LNCaP clone FGC (cell line): ENCODE measurements at regions not wholly inside any gene's neighbourhood (a gene's known extent, or its start where the extent isn't known, plus 50 kb on each side); places are given as distances from the start of the nearest gene placed in this dataset.
"Not testable (repeated sequence)": the region's sequence is repeated elsewhere in the genome, so short reads cannot be mapped to it uniquely, and the experiment has no call there.

Experiments
- DNase-seq: peaks from one replicate; pipeline ENCODE4 v3.0.0-alpha.2; 2011; ENCODE audit warnings: low read depth
- H3K4me3 ChIP-seq: 2 replicates; pipeline ENCODE4 v1.5.1; 2011; ENCODE audit warnings: mild to moderate bottlenecking, low read depth, low read length, control low read depth
- TF ChIP-seq, protein P1 (sequence below): IDR thresholded peaks from 2 replicates; pipeline ENCODE4 v1.5.1; 2012; ENCODE audit warnings: mild to moderate bottlenecking; ENCODE audit not compliant: control insufficient read depth, insufficient read depth; ENCODE audit errors: extremely low read depth

DNA sequence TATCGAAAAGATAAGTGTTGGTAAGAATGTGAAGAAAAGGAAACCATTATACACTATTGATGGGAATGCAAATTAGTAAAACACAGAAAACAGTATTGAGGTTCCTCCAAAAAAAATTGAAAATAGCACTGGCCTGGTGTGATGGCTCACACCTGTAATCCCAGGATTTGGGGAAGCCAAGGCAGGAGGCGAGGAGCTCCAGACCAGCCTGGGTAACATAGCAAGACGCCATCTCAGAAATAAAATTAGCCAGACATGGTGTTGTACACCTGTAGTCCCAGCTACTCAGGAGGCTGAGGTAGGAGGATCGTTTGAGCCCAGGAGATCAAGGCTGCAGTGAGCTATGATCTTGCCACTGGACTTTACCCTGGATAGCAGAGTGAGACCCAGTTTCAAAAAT is 5303.4 kb upstream of the TPTE start:
- not testable (repeated sequence) for H3K4me3 ChIP-seq, DNase-seq

DNA sequence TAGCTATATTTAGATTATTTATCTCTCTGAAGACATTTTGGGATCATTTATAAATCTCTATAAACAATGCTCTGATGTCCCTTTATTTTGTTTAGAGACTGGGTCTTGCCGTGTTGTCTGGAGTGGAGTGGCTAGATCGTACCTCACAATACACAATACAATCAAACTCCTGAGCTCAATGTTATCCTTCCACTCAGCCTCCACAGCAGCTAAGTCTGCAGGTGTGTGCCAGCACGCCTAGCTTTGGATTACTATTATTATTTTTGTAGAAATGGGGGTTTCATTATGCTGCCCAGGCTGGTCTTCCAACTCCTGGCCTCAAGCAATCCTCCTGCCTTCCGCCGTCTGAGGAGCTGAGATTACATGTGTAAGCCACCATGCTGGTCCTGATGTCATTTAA is 5301.4 kb upstream of the TPTE start:
- DNase-seq, H3K4me3 ChIP-seq: not testable (repeated sequence)

DNA sequence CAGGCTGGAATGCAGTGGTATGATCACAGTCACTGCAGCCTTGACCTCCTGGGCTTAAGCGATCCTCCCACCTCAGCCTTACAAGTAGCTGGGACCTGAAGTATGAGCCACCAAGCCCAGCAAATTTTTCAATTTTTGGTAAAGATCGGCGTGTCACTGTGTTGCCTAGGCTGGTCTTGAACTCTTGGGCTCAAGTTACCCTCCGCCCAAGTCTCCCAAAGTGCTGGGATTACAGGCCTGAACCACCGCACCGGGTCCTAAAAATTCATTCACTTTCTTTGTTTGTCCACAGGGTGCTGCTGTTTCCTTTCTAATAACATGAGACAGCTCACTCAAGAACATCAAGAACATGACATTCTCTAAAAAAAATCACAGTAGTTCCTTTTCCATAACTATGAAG is 5300.9 kb upstream of the TPTE start:
- peak; percentile 27 for DNase-seq
- H3K4me3 ChIP-seq = not testable (repeated sequence)
- TF ChIP-seq, protein P1, sequence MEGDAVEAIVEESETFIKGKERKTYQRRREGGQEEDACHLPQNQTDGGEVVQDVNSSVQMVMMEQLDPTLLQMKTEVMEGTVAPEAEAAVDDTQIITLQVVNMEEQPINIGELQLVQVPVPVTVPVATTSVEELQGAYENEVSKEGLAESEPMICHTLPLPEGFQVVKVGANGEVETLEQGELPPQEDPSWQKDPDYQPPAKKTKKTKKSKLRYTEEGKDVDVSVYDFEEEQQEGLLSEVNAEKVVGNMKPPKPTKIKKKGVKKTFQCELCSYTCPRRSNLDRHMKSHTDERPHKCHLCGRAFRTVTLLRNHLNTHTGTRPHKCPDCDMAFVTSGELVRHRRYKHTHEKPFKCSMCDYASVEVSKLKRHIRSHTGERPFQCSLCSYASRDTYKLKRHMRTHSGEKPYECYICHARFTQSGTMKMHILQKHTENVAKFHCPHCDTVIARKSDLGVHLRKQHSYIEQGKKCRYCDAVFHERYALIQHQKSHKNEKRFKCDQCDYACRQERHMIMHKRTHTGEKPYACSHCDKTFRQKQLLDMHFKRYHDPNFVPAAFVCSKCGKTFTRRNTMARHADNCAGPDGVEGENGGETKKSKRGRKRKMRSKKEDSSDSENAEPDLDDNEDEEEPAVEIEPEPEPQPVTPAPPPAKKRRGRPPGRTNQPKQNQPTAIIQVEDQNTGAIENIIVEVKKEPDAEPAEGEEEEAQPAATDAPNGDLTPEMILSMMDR = peak; percentile 87

DNA sequence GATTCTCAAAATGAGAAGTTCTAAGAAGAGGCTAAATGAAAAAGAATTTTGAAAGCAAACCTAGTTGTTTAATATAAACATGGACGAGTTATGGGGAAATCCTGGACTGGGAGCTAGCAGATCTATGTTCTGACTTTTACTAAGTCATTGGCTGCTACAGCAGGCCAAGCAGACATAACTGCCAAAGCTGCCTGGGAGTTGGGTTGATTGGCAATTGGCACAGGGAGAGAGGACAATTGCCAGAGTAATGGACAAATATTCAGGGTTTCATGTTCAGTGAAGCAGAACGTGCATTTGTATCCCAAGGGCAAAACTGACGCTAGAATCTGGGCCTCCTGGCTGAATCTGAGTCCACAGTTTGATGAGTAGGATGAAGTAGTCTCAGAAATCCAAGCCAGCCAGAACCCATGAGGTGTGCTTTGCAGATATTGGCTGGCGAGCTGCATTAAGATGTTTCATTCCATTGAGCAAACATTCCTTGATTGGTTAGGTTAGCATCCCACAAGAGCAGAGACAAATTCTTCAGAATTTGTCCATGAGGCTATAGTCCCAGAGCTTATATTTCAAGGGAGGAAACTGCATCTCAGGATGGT is 5299.8 kb upstream of the TPTE start:
- H3K4me3 ChIP-seq, DNase-seq: not testable (repeated sequence)

DNA sequence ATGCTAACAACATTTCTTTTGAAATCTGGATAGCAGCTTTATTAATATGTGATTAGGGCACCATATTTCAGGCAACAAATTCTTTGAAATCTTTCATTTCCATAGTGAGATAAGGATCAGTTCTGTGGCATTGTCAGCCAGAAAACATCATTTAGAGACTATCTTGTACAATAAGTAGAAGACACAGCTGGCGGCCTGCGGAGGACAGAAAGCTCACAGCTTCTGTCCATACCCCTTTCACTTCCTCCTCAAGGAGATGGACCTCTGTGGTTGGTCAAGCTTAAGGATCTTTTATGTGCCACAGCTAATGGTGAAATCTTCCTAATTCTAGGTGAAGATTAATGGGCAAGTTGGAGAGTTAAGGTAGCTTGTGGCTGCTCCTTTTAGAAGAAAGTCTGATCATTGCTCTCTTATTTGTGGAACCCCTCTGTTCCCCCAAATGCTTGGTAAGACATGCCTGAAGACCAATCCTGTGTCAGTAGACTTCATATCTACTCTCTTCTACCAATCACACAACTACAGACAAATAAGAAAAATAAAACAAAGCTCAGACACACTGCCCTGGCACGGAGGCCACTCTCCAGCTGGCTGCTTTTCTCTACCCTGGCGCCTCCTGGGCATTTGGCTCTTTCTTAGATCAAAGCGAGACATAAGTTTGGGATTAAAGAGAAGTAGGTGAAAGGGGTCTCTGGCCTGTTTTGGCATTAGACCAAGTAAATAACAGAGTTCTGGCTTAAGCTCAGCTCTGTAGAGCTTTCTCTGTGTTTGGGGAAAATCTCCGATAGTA is 5298.2 kb upstream of the TPTE start:
- not testable (repeated sequence) for DNase-seq, H3K4me3 ChIP-seq

DNA sequence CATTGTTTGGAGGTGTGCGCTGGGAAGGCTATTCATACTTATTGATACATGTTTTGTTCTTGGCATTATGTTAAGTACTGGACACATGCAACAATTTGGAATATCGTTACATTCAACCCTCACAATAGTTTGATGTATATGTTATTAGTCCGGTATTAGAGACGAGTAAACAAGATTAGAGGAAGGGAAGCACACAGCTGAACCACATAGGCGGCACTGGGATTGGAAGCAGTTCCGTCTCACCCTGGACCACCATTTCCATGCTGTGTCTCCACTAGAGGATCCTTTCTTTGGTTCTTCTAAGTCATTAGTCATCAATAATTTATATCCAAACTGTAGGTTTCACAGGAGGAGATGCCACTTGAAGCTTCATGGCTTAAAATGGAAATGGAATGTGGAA is 5297.2 kb upstream of the TPTE start:
- not testable (repeated sequence) for DNase-seq, H3K4me3 ChIP-seq

DNA sequence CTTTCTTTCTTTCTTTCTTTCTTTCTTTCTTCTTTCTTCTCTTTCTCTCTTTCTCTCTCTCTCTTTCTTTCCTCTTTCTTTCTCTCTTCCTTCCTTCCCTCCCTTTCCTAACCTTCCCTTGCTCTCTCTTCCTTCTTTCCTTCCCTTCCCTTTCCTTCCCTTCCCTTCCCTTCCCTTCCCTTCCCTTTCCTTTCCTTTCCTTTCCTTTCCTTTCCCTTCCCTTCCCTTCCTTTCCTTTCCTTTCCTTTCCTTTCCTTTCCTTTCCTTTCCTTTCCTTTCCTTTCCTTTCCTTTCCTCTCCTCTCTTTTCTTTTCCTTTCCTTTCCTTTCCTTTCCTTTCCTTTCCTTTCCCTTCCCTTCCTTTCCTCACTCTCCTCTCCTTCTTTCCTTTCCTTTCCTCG is 5294.1 kb upstream of the TPTE start:
- not testable (repeated sequence) for DNase-seq, H3K4me3 ChIP-seq

DNA sequence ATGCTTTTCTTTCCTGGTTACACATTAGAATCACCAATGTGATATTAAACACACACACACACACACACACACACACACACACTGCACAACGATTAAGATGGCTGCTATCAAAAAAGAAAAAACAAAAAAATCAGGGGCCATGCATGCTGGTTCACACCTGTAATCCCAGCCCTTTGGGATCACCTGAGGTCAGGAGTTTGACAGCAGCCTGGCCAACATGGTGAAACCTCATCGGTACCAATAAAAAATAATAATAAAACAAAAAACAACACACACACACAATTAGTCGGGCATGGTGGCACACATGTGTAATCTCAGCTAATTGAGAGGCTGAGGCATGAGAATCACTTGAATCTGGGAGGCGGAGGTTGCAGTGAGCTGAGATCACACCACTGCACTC is 5290.8 kb upstream of the TPTE start:
- not testable (repeated sequence) for DNase-seq, H3K4me3 ChIP-seq

DNA sequence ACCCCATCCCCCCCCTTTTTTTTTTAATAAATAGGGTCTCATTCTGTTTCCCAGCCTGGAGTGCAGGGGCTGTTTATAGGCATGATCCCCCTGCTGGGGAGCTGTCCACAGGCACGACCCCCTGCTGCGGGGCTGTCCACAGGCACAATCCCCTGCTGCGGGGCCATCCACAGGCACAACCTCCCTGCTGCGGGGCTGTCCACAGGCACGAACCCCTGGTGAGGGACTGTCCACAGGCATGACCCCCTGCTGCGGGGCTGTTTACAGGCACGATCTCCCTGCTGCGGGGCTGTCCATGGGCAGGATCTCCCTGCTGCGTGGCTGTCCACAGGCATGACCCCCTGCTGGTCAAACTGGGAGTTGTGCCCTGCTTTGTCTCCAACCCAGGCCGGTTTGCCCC is 5290.1 kb upstream of the TPTE start:
- DNase-seq, H3K4me3 ChIP-seq: not testable (repeated sequence)

DNA sequence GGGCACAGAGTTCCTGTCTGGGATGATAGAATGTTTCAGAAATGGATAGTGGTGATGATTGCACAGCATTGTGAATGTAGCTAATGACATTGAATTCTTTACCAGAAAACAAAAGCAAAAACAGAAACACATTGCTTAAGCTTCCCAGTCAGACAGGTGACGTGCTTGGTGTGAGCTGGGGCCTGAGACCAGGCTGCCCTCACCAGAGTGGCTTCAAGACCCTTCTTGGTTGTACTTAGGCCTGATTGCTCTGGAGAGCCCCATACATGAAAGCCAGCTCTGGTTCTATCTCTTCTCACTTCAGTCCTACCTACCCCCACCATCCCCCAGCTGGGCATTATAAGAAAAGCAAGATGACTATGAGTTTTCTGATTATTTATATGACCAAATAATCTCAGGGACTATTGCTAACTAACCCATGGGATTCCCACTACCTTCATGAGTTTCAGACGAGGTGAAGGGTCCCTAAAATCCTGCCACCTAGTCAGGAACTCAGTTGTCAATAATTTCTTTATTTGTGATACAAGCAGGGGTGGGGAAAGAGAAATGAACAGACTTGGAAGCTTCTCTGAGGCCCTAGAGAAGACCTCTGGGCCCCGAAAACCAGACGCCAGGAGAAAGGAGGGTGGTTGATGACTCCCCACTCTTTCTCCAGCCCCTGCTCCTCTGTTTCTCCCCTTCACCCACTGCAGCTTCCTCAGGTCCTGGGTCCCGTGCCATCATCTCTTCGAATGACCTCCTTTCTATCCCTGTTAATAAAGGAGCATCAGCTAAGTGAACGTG is 5289.0 kb upstream of the TPTE start:
- not testable (repeated sequence) for H3K4me3 ChIP-seq, DNase-seq

DNA sequence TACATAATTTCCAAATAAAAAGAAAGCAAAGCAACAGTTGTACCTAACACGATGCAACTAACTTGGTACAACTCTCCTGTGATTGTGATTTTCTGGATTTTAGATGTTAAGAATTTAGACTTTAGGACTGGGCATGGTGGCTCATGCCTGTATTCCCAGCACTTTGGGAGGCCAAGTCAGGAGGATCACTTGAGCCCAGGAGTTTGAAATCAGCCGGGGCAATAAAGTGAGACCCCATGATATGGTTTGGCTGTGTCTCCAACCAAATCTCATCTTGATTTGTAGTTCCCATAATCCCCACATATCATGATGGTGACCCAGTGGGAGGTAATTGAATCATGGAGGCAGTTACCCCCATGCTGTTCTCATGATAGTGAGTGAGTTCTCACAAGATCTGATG is 5285.6 kb upstream of the TPTE start:
- DNase-seq = not testable (repeated sequence)

DNA sequence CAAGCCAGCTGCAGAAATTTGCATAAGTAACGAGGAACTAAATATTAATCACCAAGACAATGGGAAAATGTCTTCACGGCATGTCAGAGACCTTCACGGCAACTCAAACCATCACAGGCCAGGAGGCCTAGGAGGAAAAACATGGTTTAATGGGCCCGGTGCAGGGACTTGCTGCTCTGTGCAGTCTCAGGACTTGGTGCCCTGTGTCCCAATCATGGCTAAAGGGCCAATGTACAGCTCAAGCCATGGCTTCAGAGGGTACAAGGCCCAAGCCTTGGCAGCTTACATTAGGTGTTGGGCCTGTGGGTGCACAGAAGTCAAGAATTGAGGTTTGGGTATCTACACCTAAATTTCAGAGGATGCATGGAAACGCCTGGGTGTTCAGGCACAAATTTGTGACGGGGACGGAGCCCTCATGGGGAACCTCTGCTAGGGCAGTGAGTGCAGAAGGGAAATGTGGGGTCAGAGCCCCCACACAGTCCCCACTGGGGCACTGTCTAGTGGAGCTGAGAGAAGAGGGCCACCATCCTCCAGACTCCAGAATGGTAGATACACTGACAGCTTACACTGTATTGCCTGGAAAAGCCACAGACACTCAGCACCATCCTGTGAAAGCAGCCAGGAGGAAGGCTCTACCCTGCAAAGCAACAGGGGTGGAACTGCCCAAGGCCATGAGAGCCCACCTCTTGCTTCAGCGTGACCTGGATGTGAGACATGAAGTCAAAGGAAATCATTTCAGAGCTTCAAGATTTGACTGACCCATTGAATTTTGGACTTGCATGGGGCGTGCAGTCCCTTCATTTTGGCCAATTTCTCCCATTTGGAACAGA is 5284.3 kb upstream of the TPTE start:
- H3K4me3 ChIP-seq, DNase-seq: not testable (repeated sequence)

More for the DNA sequence above, 5285.6 kb upstream of the TPTE start:
- H3K4me3 ChIP-seq = not testable (repeated sequence)

DNA sequence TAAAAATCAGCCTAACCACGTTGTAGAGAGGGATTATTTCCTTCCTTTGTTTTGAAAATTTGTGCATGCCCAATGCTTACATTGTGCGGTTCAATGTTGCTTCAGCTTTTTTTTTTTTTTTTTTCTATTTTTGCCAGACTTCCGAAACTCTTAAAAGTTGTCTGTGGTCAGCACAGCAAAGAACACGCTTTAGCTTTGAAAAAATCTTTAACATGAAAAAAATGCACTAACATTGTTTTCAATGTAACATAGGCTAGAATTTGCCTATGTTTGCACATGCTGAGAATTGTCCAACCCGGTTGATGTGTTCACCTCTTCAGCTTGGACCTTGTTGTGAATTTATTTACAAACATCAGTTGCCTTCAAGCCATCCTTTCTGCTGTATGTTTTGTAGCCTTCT is 5280.9 kb upstream of the TPTE start:
- DNase-seq, H3K4me3 ChIP-seq: not testable (repeated sequence)
